DMS79 treated with DMSO at 0.1 percent for 48 hours (cell line): ENCODE measurements at regions not wholly inside any gene's neighbourhood (a gene's known extent, or its start where the extent isn't known, plus 50 kb on each side); places are given as distances from the start of the nearest gene placed in this dataset.
"Not testable (repeated sequence)": the region's sequence is repeated elsewhere in the genome, so short reads cannot be mapped to it uniquely, and the experiment has no call there.

Experiments used
- DNase-seq: peaks from one replicate; lab custom pipeline; 2025; lab: John Stamatoyannopoulos, UW

- DNase-seq: no peak
Observed at GRCh38 chr4:184907810-184908209, 82.0 kb upstream of the ACSL1 start.

GRCh38 chr4:184911310-184911709 lies 85.5 kb upstream of the ACSL1 start:
- DNase-seq: no peak

GRCh38 chr4:184913356-184914143 lies 87.8 kb upstream of the ACSL1 start:
- DNase-seq: no peak

GRCh38 chr4:184918799-184919198 lies 93.0 kb upstream of the ACSL1 start:
- not testable (repeated sequence) for DNase-seq

GRCh38 chr4:184921456-184921855 lies 95.7 kb upstream of the ACSL1 start:
- no peak for DNase-seq

- no peak for DNase-seq
Observed at GRCh38 chr4:184922301-184922700, 96.0 kb upstream of the HELT start.

- DNase-seq: no peak
Observed at GRCh38 chr4:184924516-184924915, 93.8 kb upstream of the HELT start.

GRCh38 chr4:184929476-184929875 lies 88.8 kb upstream of the HELT start:
- DNase-seq: no peak

- no peak for DNase-seq
Observed at GRCh38 chr4:184930026-184930425, 88.3 kb upstream of the HELT start.

- no peak for DNase-seq
Observed at GRCh38 chr4:184932343-184932742, 85.9 kb upstream of the HELT start.

GRCh38 chr4:184933311-184933710 lies 85.0 kb upstream of the HELT start:
- no peak for DNase-seq

- DNase-seq: no peak
Observed at GRCh38 chr4:184934184-184934583, 84.1 kb upstream of the HELT start.

- DNase-seq: no peak
Observed at GRCh38 chr4:184934961-184935360, 83.3 kb upstream of the HELT start.

- DNase-seq: no peak
Observed at GRCh38 chr4:184936071-184936470, 82.2 kb upstream of the HELT start.

GRCh38 chr4:184937030-184937710 lies 81.1 kb upstream of the HELT start:
- no peak for DNase-seq

- DNase-seq: no peak
Observed at GRCh38 chr4:184937745-184938144, 80.5 kb upstream of the HELT start.

- no peak for DNase-seq
Observed at GRCh38 chr4:184938871-184939270, 79.4 kb upstream of the HELT start.

GRCh38 chr4:184939978-184940377 lies 78.3 kb upstream of the HELT start:
- no peak for DNase-seq

GRCh38 chr4:184940500-184940899 lies 77.8 kb upstream of the HELT start:
- DNase-seq: no peak

GRCh38 chr4:184941671-184942418 lies 76.4 kb upstream of the HELT start:
- no peak for DNase-seq

- no peak for DNase-seq
Observed at GRCh38 chr4:184942444-184943425, 75.6 kb upstream of the HELT start.

GRCh38 chr4:184949020-184949419 lies 69.3 kb upstream of the HELT start:
- DNase-seq: no peak
